H1 (cell line): ENCODE measurements at regions not wholly inside any gene's neighbourhood (a gene's known extent, or its start where the extent isn't known, plus 50 kb on each side); places are given as distances from the start of the nearest gene placed in this dataset.

Experiments used
- CTCF ChIA-PET: fragments of 300-600 bp; sonication (Branson Sonifier 250); formaldehyde crosslinking; loops from one replicate; lab custom pipeline; 2021; ENCODE audit not compliant: partially characterized antibody; lab: Charles Lee
- POLR2A ChIA-PET: fragments of 300-600 bp; sonication (Branson Sonifier 250); formaldehyde crosslinking; loops from one replicate; lab custom pipeline; 2021; ENCODE audit warnings: inconsistent platforms; ENCODE audit not compliant: partially characterized antibody; lab: Charles Lee
- DNase-seq, 2 experiments: peaks; one replicate each; pipeline versions ENCODE4 v3.0.0 to v3.0.0-alpha.2; 2010 to 2022; ENCODE audit warnings: low spot score in 2 of 2, low read depth in 1 of 2, mixed read lengths in 1 of 2
- FAIRE-seq: peaks from 2 replicates; lab custom pipeline; 2011; peaks lifted over from hg19 to GRCh38; lab: Jason Lieb, UNC
- H2AFZ ChIP-seq: 2 replicates; pipeline ENCODE4 v1.8.1; 2012; ENCODE audit warnings: low read length, inconsistent platforms
- H2AK5ac ChIP-seq: 2 replicates; pipeline ENCODE4 v1.6.1; 2013; ENCODE audit warnings: low read depth, low read length
- H2BK120ac ChIP-seq: replicated peaks from 2 replicates; pipeline ENCODE3; 2013; ENCODE audit warnings: low read depth, low read length, inconsistent platforms
- H2BK12ac ChIP-seq: 2 replicates; pipeline ENCODE4 v1.6.1; 2013; ENCODE audit warnings: low read depth, low read length
- H2BK15ac ChIP-seq: 2 replicates; pipeline ENCODE4 v1.6.1; 2013; ENCODE audit warnings: low read length
- H2BK20ac ChIP-seq: 2 replicates; pipeline ENCODE4 v1.6.1; 2013; ENCODE audit warnings: low read length
- H2BK5ac ChIP-seq: 2 replicates; pipeline ENCODE4 v1.6.1; 2013; ENCODE audit warnings: low read depth, low read length
- H3K14ac ChIP-seq: 2 replicates; pipeline ENCODE4 v1.6.1; 2013; ENCODE audit warnings: inconsistent platforms; ENCODE audit not compliant: insufficient read length
- H3K18ac ChIP-seq: 2 replicates; pipeline ENCODE4 v1.6.1; 2013; ENCODE audit warnings: low read length; ENCODE audit errors: extremely low read depth
- H3K23ac ChIP-seq: 2 replicates; pipeline ENCODE4 v1.6.1; 2013; ENCODE audit warnings: inconsistent platforms; ENCODE audit not compliant: insufficient read length
- H3K23me2 ChIP-seq: 2 replicates; pipeline ENCODE4 v1.6.1; 2013; ENCODE audit warnings: low read depth, low read length
- H3K27ac ChIP-seq: 2 replicates; pipeline ENCODE4 v1.6.1; 2011; ENCODE audit warnings: low read depth, low read length, inconsistent platforms
- H3K27me3 ChIP-seq, 4 experiments: replicated peaks in 1 of 4; 1 replicate in 1 of 4; 2 replicates in 3 of 4; pipeline versions ENCODE4 v1.6.1 to v1.8.1; 2011 to 2013; ENCODE audit warnings: low read length in 3 of 4, mild to moderate bottlenecking in 3 of 4, inconsistent platforms in 2 of 4, mixed read lengths in 2 of 4, moderate library complexity in 1 of 4; ENCODE audit not compliant: control insufficient read depth in 3 of 4, insufficient read depth in 3 of 4; ENCODE audit errors: extremely low read depth in 1 of 4
- H3K36me3 ChIP-seq, 4 experiments: 2 replicates each; pipeline versions ENCODE4 v1.6.1 to v1.8.1; 2011 to 2013; ENCODE audit warnings: mild to moderate bottlenecking in 4 of 4, low read length in 3 of 4, moderate library complexity in 2 of 4, control low read depth in 1 of 4, inconsistent platforms in 1 of 4; ENCODE audit not compliant: insufficient read depth in 4 of 4, control insufficient read depth in 2 of 4
- H3K4ac ChIP-seq: replicated peaks from 2 replicates; pipeline ENCODE3; 2013; ENCODE audit warnings: low read length, low read depth, mixed read lengths, inconsistent platforms; ENCODE audit not compliant: insufficient read length
- H3K4me1 ChIP-seq, 4 experiments: replicated peaks in 1 of 4; 1 replicate in 1 of 4; 2 replicates in 3 of 4; pipeline versions ENCODE4 v1.6.1 to v1.8.1; 2011 to 2013; ENCODE audit warnings: low read length in 3 of 4, inconsistent platforms in 2 of 4, mixed read lengths in 1 of 4; ENCODE audit not compliant: insufficient read depth in 4 of 4, control insufficient read depth in 3 of 4
- H3K4me2 ChIP-seq, 2 experiments: 2 replicates each; pipeline versions ENCODE4 v1.6.1 to v1.8.1; 2011 to 2013; ENCODE audit warnings: low read depth in 2 of 2, low read length in 2 of 2, control low read depth in 1 of 2, inconsistent platforms in 1 of 2, mild to moderate bottlenecking in 1 of 2; ENCODE audit not compliant: insufficient read depth in 1 of 2
- H3K4me3 ChIP-seq, 4 experiments: fragments of 200-600, 300-600 bp in 1 of 4; sonication (generic), shearing (Covaris generic), sonication (Bioruptor Twin) in 1 of 4; 2 replicates each; pipeline versions ENCODE4 v1.5.1 to v1.8.1; 2011 to 2016; ENCODE audit warnings: low read length in 4 of 4, low read depth in 3 of 4, control low read depth in 2 of 4, inconsistent platforms in 2 of 4, mild to moderate bottlenecking in 2 of 4, mixed read lengths in 1 of 4, moderate library complexity in 1 of 4; ENCODE audit not compliant: insufficient read depth in 2 of 4; ENCODE audit errors: extremely low read depth in 1 of 4
- H3K56ac ChIP-seq: replicated peaks from 2 replicates; pipeline ENCODE3; 2013; ENCODE audit warnings: low read depth, mild to moderate bottlenecking, mixed read lengths, low read length, inconsistent platforms; ENCODE audit not compliant: insufficient read length
- H3K79me1 ChIP-seq: 2 replicates; pipeline ENCODE4 v1.6.1; 2013; ENCODE audit warnings: low read depth, low read length, control low read depth
- H3K79me2 ChIP-seq, 2 experiments: 2 replicates each; pipeline versions ENCODE4 v1.6.1 to v1.8.1; 2012 to 2013; ENCODE audit warnings: low read length in 2 of 2, mild to moderate bottlenecking in 2 of 2, inconsistent platforms in 1 of 2; ENCODE audit not compliant: insufficient read depth in 2 of 2, control insufficient read depth in 1 of 2
- H3K9ac ChIP-seq, 4 experiments: replicated peaks in 1 of 4; 1 replicate in 1 of 4; 2 replicates in 3 of 4; pipeline versions ENCODE4 v1.6.1 to v1.8.1; 2011 to 2013; ENCODE audit warnings: low read depth in 3 of 4, low read length in 3 of 4, control low read depth in 2 of 4, mild to moderate bottlenecking in 2 of 4, moderate library complexity in 2 of 4, inconsistent platforms in 1 of 4; ENCODE audit errors: extremely low read depth in 1 of 4
- H3K9me3 ChIP-seq, 2 experiments: 2 replicates each; pipeline versions ENCODE4 v1.6.1 to v1.8.1; 2012 to 2013; ENCODE audit warnings: mild to moderate bottlenecking in 2 of 2, moderate library complexity in 2 of 2, control low read depth in 1 of 2, inconsistent platforms in 1 of 2, low read depth in 1 of 2, low read length in 1 of 2, mixed read lengths in 1 of 2; ENCODE audit not compliant: insufficient read depth in 2 of 2
- H4K20me1 ChIP-seq, 2 experiments: replicated peaks in 1 of 2; 2 replicates each; pipeline versions ENCODE3 to v1.8.1; 2011 to 2013; ENCODE audit warnings: inconsistent platforms in 2 of 2, low read length in 2 of 2, mild to moderate bottlenecking in 1 of 2; ENCODE audit not compliant: insufficient read depth in 2 of 2, control insufficient read depth in 1 of 2
- H4K5ac ChIP-seq: 2 replicates; pipeline ENCODE4 v1.6.1; 2013; ENCODE audit warnings: low read length, low read depth, mixed read lengths, inconsistent platforms; ENCODE audit not compliant: insufficient read length
- H4K8ac ChIP-seq: 2 replicates; pipeline ENCODE4 v1.8.0; 2013; ENCODE audit warnings: mild to moderate bottlenecking, moderate library complexity, low read length, inconsistent platforms; ENCODE audit not compliant: insufficient read depth; ENCODE audit errors: extremely low read depth
- H4K91ac ChIP-seq: replicated peaks from 2 replicates; pipeline ENCODE3; 2013; ENCODE audit warnings: low read length, mixed read lengths, inconsistent platforms; ENCODE audit not compliant: insufficient read length
- CEBPB ChIP-seq: IDR thresholded peaks from 2 replicates; pipeline ENCODE4 v1.6.1; 2012; ENCODE audit warnings: low read depth, low read length
- CTBP2 ChIP-seq: IDR thresholded peaks from 2 replicates; pipeline ENCODE4 v1.7.0; 2011; ENCODE audit warnings: borderline replicate concordance, mild to moderate bottlenecking, moderate library complexity, mixed read lengths, low read length; ENCODE audit not compliant: insufficient read depth, insufficient read length
- EZH2 ChIP-seq: fragments of 200-600 bp; sonication (generic); IDR thresholded peaks from 2 replicates; pipeline ENCODE4 v1.7.1; 2012; ENCODE audit warnings: low read depth, mild to moderate bottlenecking, moderate library complexity, low read length, inconsistent platforms; ENCODE audit not compliant: severe bottlenecking
- GABPA ChIP-seq: IDR thresholded peaks from 2 replicates; pipeline ENCODE4 v1.6.1; 2011; ENCODE audit warnings: mild to moderate bottlenecking, low read length, moderate library complexity, borderline replicate concordance; ENCODE audit not compliant: insufficient read depth
- MAFK ChIP-seq: IDR thresholded peaks from 2 replicates; pipeline ENCODE4 v1.6.1; 2012; ENCODE audit warnings: low read depth, mild to moderate bottlenecking, improper control_type of control experiment, low read length
- NRF1 ChIP-seq: IDR thresholded peaks from 2 replicates; pipeline ENCODE4 v1.6.1; 2011; ENCODE audit warnings: mild to moderate bottlenecking, low read depth, low read length, improper control_type of control experiment
- POLR2A ChIP-seq, 2 experiments: IDR thresholded peaks; 1 replicate in 1 of 2; 2 replicates in 1 of 2; pipeline ENCODE4 v1.6.1; 2011; ENCODE audit warnings: low read depth in 2 of 2, low read length in 2 of 2, mild to moderate bottlenecking in 2 of 2; ENCODE audit errors: control extremely low read depth in 1 of 2
- SAP30 ChIP-seq: fragments of 300-600 bp; sonication (generic); IDR thresholded peaks from 2 replicates; pipeline ENCODE4 v1.7.1; 2012; ENCODE audit warnings: low read length, moderate library complexity, mild to moderate bottlenecking, inconsistent platforms; ENCODE audit not compliant: insufficient read depth, insufficient replicate concordance
- YY1 ChIP-seq: IDR thresholded peaks from 2 replicates; pipeline ENCODE4 v1.6.1; 2011; ENCODE audit warnings: low read depth, mild to moderate bottlenecking, low read length
- WGBS, 2 experiments: shearing (Covaris generic) in 1 of 2; methylation state at CpG; one replicate each; pipeline versions ENCODE4 v1.1.6 to v1.1.7; 2013 to 2015; ENCODE audit warnings: low lambda C conversion rate in 2 of 2, mixed read lengths in 2 of 2, inconsistent platforms in 1 of 2, low coverage in 1 of 2, missing lambda C conversion rate in 1 of 2; ENCODE audit not compliant: insufficient replicate concordance in 2 of 2, insufficient coverage in 1 of 2, insufficient read length in 1 of 2; ENCODE audit errors: extremely low coverage in 1 of 2, missing lambda C conversion rate in 1 of 2; 5-methylcytosine and 5-hydroxymethylcytosine counted together
- TF ChIP-seq, protein P1 (sequence below): IDR thresholded peaks from 2 replicates; pipeline ENCODE4 v1.6.1; 2012; ENCODE audit warnings: low read length, inconsistent platforms
- TF ChIP-seq, protein P2 (sequence below): IDR thresholded peaks from 2 replicates; pipeline ENCODE4 v1.6.1; 2012; ENCODE audit warnings: inconsistent platforms
- TF ChIP-seq, protein P3 (sequence below): IDR thresholded peaks from 2 replicates; pipeline ENCODE4 v1.6.1; 2011; ENCODE audit warnings: low read depth, mild to moderate bottlenecking, low read length; ENCODE audit not compliant: insufficient read depth

DNA sequence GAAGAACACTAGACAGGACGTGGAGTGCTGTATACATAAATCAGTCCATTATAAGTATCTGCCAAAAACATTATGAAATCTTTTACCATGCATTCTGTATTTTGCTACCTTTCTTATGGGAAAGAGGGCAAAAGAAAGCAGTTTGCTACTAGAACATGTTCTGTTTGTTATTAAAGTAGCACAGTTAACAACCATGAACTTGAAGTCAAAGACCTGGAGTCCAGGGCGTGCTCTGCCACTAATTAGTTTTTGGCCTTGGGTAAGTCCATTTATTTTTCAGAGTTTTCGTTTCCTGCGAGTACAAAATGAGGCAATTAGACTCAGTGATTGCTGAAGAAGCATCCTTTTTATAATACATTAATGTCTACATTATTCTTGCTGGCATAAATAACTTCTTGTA is 143.3 kb upstream of the AGTR1 start:
- H3K27me3 ChIP-seq = no peaks in the 10 kb centered on the region
- no peak overlapping the region for H3K14ac ChIP-seq
- no peak overlapping the region for H4K8ac ChIP-seq
- H4K20me1 ChIP-seq = no peaks in the 10 kb centered on the region
- no peak overlapping the region for H4K5ac ChIP-seq
- no peak overlapping the region for H2AK5ac ChIP-seq
- H3K23me2 ChIP-seq = no peaks in the 10 kb centered on the region
- no peaks in the 10 kb centered on the region for H3K9me3 ChIP-seq
- H4K91ac ChIP-seq = no peak overlapping the region
- no peak overlapping the region for H2BK12ac ChIP-seq
- POLR2A ChIA-PET = no interaction called here
- H2BK15ac ChIP-seq = no peak overlapping the region
- H3K36me3 ChIP-seq = no peaks in the 10 kb centered on the region
- no peaks in the 10 kb centered on the region for H3K79me2 ChIP-seq
- H2BK20ac ChIP-seq = no peak overlapping the region
- no peak overlapping the region for H3K4me3 ChIP-seq
- H2BK120ac ChIP-seq = no peak overlapping the region
- no peak overlapping the region for H3K9ac ChIP-seq
- no peaks in the 10 kb centered on the region for H3K79me1 ChIP-seq
- H2BK5ac ChIP-seq = no peak overlapping the region
- no peak overlapping the region for H3K4ac ChIP-seq
- H3K4me1 ChIP-seq = no peaks in the 10 kb centered on the region
- H3K18ac ChIP-seq = no peak overlapping the region
- no peak overlapping the region for H2AFZ ChIP-seq
- DNase-seq (no peak), FAIRE-seq (no peak)
- no peak overlapping the region for H3K4me2 ChIP-seq
- no peak overlapping the region for H3K27ac ChIP-seq
- H3K56ac ChIP-seq = no peak overlapping the region
- no peak overlapping the region for H3K23ac ChIP-seq
- WGBS, 2 experiments = 89% methylated on average over 4 of the region's 4 CpGs; no CpG with 5 or more reads in 1 of the 2 experiments
- CTCF ChIA-PET = no interaction called here
- TF ChIP-seq MAFK (no peak), SAP30 (no peak), CTBP2 (no peak), CEBPB (no peak), NRF1 (no peak), EZH2 (no peak), POLR2A (IDR thresholded peaks at IDR 0.05; ENCODE audit: control extremely low read depth in 1 of 2, low read depth in 2 of 2, low read length in 2 of 2) (no peak), GABPA (no peak), YY1 (no peak)
- TF ChIP-seq, protein P1, sequence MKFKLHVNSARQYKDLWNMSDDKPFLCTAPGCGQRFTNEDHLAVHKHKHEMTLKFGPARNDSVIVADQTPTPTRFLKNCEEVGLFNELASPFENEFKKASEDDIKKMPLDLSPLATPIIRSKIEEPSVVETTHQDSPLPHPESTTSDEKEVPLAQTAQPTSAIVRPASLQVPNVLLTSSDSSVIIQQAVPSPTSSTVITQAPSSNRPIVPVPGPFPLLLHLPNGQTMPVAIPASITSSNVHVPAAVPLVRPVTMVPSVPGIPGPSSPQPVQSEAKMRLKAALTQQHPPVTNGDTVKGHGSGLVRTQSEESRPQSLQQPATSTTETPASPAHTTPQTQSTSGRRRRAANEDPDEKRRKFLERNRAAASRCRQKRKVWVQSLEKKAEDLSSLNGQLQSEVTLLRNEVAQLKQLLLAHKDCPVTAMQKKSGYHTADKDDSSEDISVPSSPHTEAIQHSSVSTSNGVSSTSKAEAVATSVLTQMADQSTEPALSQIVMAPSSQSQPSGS = no peak
- TF ChIP-seq, protein P2, sequence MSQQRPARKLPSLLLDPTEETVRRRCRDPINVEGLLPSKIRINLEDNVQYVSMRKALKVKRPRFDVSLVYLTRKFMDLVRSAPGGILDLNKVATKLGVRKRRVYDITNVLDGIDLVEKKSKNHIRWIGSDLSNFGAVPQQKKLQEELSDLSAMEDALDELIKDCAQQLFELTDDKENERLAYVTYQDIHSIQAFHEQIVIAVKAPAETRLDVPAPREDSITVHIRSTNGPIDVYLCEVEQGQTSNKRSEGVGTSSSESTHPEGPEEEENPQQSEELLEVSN = no peak
- TF ChIP-seq, protein P3, sequence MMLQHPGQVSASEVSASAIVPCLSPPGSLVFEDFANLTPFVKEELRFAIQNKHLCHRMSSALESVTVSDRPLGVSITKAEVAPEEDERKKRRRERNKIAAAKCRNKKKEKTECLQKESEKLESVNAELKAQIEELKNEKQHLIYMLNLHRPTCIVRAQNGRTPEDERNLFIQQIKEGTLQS = no peak
